ENCODE measurements at regions not wholly inside any gene's neighbourhood (a gene's known extent, or its start where the extent isn't known, plus 50 kb on each side); places are given as distances from the start of the nearest gene placed in this dataset.

GRCh38 chr1:219339466-219339865, 165.8 kb downstream of the LYPLAL1 start:
- Histone ChIP-seq H3K4me2 (ENCODE audit: insufficient read depth in 1 of 2, low read depth in 2 of 2, low read length in 2 of 2) (no peak overlapping the region), H2AK5ac (ENCODE audit: low read depth, low read length) (no peak overlapping the region), H3K79me1 (ENCODE audit: low read depth, low read length) (no peaks in the 10 kb centered on the region), H3K79me2 (ENCODE audit: control insufficient read depth in 1 of 2, insufficient read depth in 2 of 2, low read length in 2 of 2) (no peaks in the 10 kb centered on the region), H3K4me1 (replicated peaks in 1 of 4; ENCODE audit: control insufficient read depth in 3 of 4, insufficient read depth in 4 of 4, low read length in 3 of 4) (no peaks in the 10 kb centered on the region), H3K18ac (ENCODE audit: extremely low read depth, low read length) (no peak overlapping the region), H4K8ac (ENCODE audit: extremely low read depth, insufficient read depth, low read length) (no peak overlapping the region), H2BK15ac (ENCODE audit: low read length) (no peak overlapping the region), H2BK120ac (replicated peaks; ENCODE audit: low read depth, low read length) (no peak overlapping the region), H3K27me3 (replicated peaks in 1 of 4; ENCODE audit: control insufficient read depth in 3 of 4, extremely low read depth in 1 of 4, insufficient read depth in 3 of 4, low read length in 3 of 4) (no peaks in the 10 kb centered on the region), H3K27ac (ENCODE audit: low read depth, low read length) (no peak overlapping the region), H4K91ac (replicated peaks; ENCODE audit: insufficient read length, low read length) (no peak overlapping the region), H2BK12ac (ENCODE audit: low read depth, low read length) (no peak overlapping the region), H3K9ac (replicated peaks in 1 of 4; ENCODE audit: extremely low read depth in 1 of 4, low read depth in 3 of 4, low read length in 3 of 4) (no peak overlapping the region), H3K4me3 (ENCODE audit: extremely low read depth in 1 of 4, insufficient read depth in 2 of 4, low read depth in 3 of 4, low read length in 4 of 4) (no peak overlapping the region), H3K23ac (ENCODE audit: insufficient read length) (no peak overlapping the region), H3K14ac (ENCODE audit: insufficient read length) (no peak overlapping the region), H3K9me3 (ENCODE audit: insufficient read depth in 2 of 2, low read depth in 1 of 2, low read length in 1 of 2) (no peaks in the 10 kb centered on the region), H4K20me1 (replicated peaks in 1 of 2; ENCODE audit: control insufficient read depth in 1 of 2, insufficient read depth in 2 of 2, low read length in 2 of 2) (no peaks in the 10 kb centered on the region), H3K4ac (replicated peaks; ENCODE audit: insufficient read length, low read depth, low read length) (no peak overlapping the region), H3K56ac (replicated peaks; ENCODE audit: insufficient read length, low read depth, low read length) (no peak overlapping the region), H2BK20ac (ENCODE audit: low read length) (no peak overlapping the region), H4K5ac (ENCODE audit: insufficient read length, low read depth, low read length) (no peak overlapping the region), H3K23me2 (ENCODE audit: low read depth, low read length) (no peaks in the 10 kb centered on the region), H2AFZ (ENCODE audit: low read length) (no peak overlapping the region), H3K36me3 (ENCODE audit: control insufficient read depth in 2 of 4, insufficient read depth in 4 of 4, low read length in 3 of 4) (no peaks in the 10 kb centered on the region), H2BK5ac (ENCODE audit: low read depth, low read length) (no peak overlapping the region)
- TF ChIP-seq EP300 (IDR thresholded peaks at IDR 0.05; ENCODE audit: borderline replicate concordance in 1 of 2, low read depth in 2 of 2, low read length in 2 of 2) (no peak), FOSL1 (IDR thresholded peaks at IDR 0.05; ENCODE audit: insufficient read depth, low read depth, low read length) (no peak), POU5F1 (IDR thresholded peaks at IDR 0.05; ENCODE audit: low read depth, low read length) (no peak), BACH1 (IDR thresholded peaks at IDR 0.05; ENCODE audit: low read length) (no peak), TBP (IDR thresholded peaks at IDR 0.05; ENCODE audit: low read depth, low read length) (no peak), HDAC2 (IDR thresholded peaks at IDR 0.05; ENCODE audit: borderline replicate concordance in 1 of 2, low read depth in 2 of 2, low read length in 2 of 2) (no peak), RFX5 (IDR thresholded peaks at IDR 0.05; ENCODE audit: borderline replicate concordance, low read depth, low read length) (no peak), NANOG (IDR thresholded peaks at IDR 0.05; ENCODE audit: insufficient read depth, low read depth, low read length, poor library complexity, severe bottlenecking) (no peak), TAF7 (optimal IDR thresholded peaks at IDR 0.05; ENCODE audit: borderline replicate concordance, low read depth, low read length) (no peak), JUND (IDR thresholded peaks at IDR 0.05; ENCODE audit: low read length) (no peak), SIN3A (conservative IDR thresholded peaks at IDR 0.05 in 1 of 2, IDR thresholded peaks at IDR 0.05 in 1 of 2; ENCODE audit: low read depth in 1 of 2, low read length in 2 of 2) (no peak), CHD1 (IDR thresholded peaks at IDR 0.05; ENCODE audit: low read depth, low read length) (no peak), EGR1 (IDR thresholded peaks at IDR 0.05; ENCODE audit: borderline replicate concordance, low read depth, low read length) (no peak)
- FAIRE-seq: no peak
- ChIA-PET POLR2A (ENCODE audit: partially characterized antibody) (no interaction called here), CTCF (ENCODE audit: partially characterized antibody) (interaction anchor here (0.6 to 1.3 kb wide), 3 partner anchors 31 to 994 kb away, joined by 3 read pairs; no protein-coding TSS in a partner anchor)
- 90% methylated on average over 1 of the region's 1 CpG; no CpG with 5 or more reads in 1 of the 2 experiments for WGBS, 2 experiments (ENCODE audit: extremely low coverage in 1 of 2, insufficient coverage in 1 of 2, insufficient read length in 1 of 2, insufficient replicate concordance in 2 of 2, low coverage in 1 of 2, low lambda C conversion rate in 2 of 2, missing lambda C conversion rate in 1 of 2)
- DNase-seq (ENCODE audit: low read depth in 1 of 2, low spot score in 2 of 2): no peak
